BE2C (cell line): ENCODE measurements at regions not wholly inside any gene's neighbourhood (a gene's known extent, or its start where the extent isn't known, plus 50 kb on each side); places are given as distances from the start of the nearest gene placed in this dataset.

ENCODE experiments used
- DNase-seq: peaks from one replicate; pipeline ENCODE4 v3.0.0-alpha.2; 2020
- H3K27me3 ChIP-seq: fragments of 250-450 bp; sonication (Bioruptor Pico); 2 replicates; pipeline ENCODE4 v1.5.1; 2020; ENCODE audit warnings: mild to moderate bottlenecking
- H3K36me3 ChIP-seq: fragments of 250-450 bp; sonication (Bioruptor Pico); 2 replicates; pipeline ENCODE4 v1.5.1; 2020; ENCODE audit warnings: mild to moderate bottlenecking
- H3K4me1 ChIP-seq: fragments of 250-450 bp; sonication (Bioruptor Pico); 2 replicates; pipeline ENCODE4 v1.5.1; 2020
- H3K4me3 ChIP-seq: 2 replicates; pipeline ENCODE4 v1.5.1; 2011; ENCODE audit warnings: low read depth, low read length
- H3K9me3 ChIP-seq: fragments of 250-450 bp; sonication (Bioruptor Pico); 2 replicates; pipeline ENCODE4 v1.5.1; 2020
- CTCF ChIP-seq: IDR thresholded peaks from 2 replicates; pipeline ENCODE4 v1.5.1; 2012; ENCODE audit warnings: mild to moderate bottlenecking, low read depth, low read length

- DNase-seq = no peak
- Histone ChIP-seq H3K4me3 (no peak overlapping the region), H3K4me1 (no peaks in the 10 kb centered on the region), H3K36me3 (no peaks in the 10 kb centered on the region), H3K27me3 (peaks cover 3% of the 10 kb centered on the region; the same call in 1 of the 2 replicates), H3K9me3 (no peaks in the 10 kb centered on the region)
- TF ChIP-seq CTCF = no peak
These were observed 471.8 kb downstream of the KDM4C start for GRCh38 chr9:7229571-7229970.

- no peak for TF ChIP-seq CTCF
- Histone ChIP-seq H3K4me3 (no peak overlapping the region), H3K4me1 (no peaks in the 10 kb centered on the region), H3K9me3 (no peaks in the 10 kb centered on the region), H3K36me3 (no peaks in the 10 kb centered on the region), H3K27me3 (peaks cover 3% of the 10 kb centered on the region; the same call in 1 of the 2 replicates)
- no peak for DNase-seq
These were observed 471.0 kb downstream of the KDM4C start for GRCh38 chr9:7228726-7229125.

GRCh38 chr9:7227951-7228350 is 470.2 kb downstream of the KDM4C start:
- TF ChIP-seq CTCF = no peak
- Histone ChIP-seq H3K9me3 (no peaks in the 10 kb centered on the region), H3K4me3 (no peak overlapping the region), H3K27me3 (peaks cover 3% of the 10 kb centered on the region; the same call in 1 of the 2 replicates), H3K4me1 (no peaks in the 10 kb centered on the region), H3K36me3 (no peaks in the 10 kb centered on the region)
- no peak for DNase-seq

- peaks cover 3% of the 10 kb centered on the region; the same call in 1 of the 2 replicates for H3K27me3 ChIP-seq
- H3K4me1 ChIP-seq = no peaks in the 10 kb centered on the region
- no peak for DNase-seq
- H3K4me3 ChIP-seq = no peak overlapping the region
- no peaks in the 10 kb centered on the region for H3K36me3 ChIP-seq
- TF ChIP-seq CTCF = no peak
- no peaks in the 10 kb centered on the region for H3K9me3 ChIP-seq
These were observed 468.4 kb downstream of the KDM4C start for GRCh38 chr9:7226007-7226640.
